ENCODE measurements at regions not wholly inside any gene's neighbourhood (a gene's known extent, or its start where the extent isn't known, plus 50 kb on each side); places are given as distances from the start of the nearest gene placed in this dataset.

- no peak for DNase-seq (ENCODE audit: low read depth in 4 of 4, low spot score in 3 of 4)
These were observed 422.4 kb downstream of the ADGRL2 start for GRCh38 chr1:82223091-82223490.

GRCh38 chr1:82221721-82222120 lies 421.0 kb downstream of the ADGRL2 start:
- no peak for DNase-seq (ENCODE audit: low read depth in 4 of 4, low spot score in 3 of 4)

- DNase-seq (ENCODE audit: low read depth in 4 of 4, low spot score in 3 of 4): no peak
These were observed 420.0 kb downstream of the ADGRL2 start for GRCh38 chr1:82220754-82221153.

GRCh38 chr1:82219841-82220240 lies 419.1 kb downstream of the ADGRL2 start:
- no peak for DNase-seq (ENCODE audit: low read depth in 4 of 4, low spot score in 3 of 4)

GRCh38 chr1:82218846-82219245 lies 418.1 kb downstream of the ADGRL2 start:
- DNase-seq (ENCODE audit: low read depth in 4 of 4, low spot score in 3 of 4): no peak

GRCh38 chr1:82215853-82216175 lies 415.1 kb downstream of the ADGRL2 start:
- DNase-seq (ENCODE audit: low read depth in 4 of 4, low spot score in 3 of 4): no peak

- no peak for DNase-seq (ENCODE audit: low read depth in 4 of 4, low spot score in 3 of 4)
These were observed 414.5 kb downstream of the ADGRL2 start for GRCh38 chr1:82215056-82215852.

- no peak for DNase-seq (ENCODE audit: low read depth in 4 of 4, low spot score in 3 of 4)
These were observed 413.9 kb downstream of the ADGRL2 start for GRCh38 chr1:82214606-82215005.

GRCh38 chr1:82197606-82198005 lies 396.9 kb downstream of the ADGRL2 start:
- DNase-seq (ENCODE audit: low read depth in 4 of 4, low spot score in 3 of 4): no peak

GRCh38 chr1:82195245-82195644 lies 394.5 kb downstream of the ADGRL2 start:
- no peak for DNase-seq (ENCODE audit: low read depth in 4 of 4, low spot score in 3 of 4)

GRCh38 chr1:82185084-82185483 lies 384.4 kb downstream of the ADGRL2 start:
- DNase-seq (ENCODE audit: low read depth in 4 of 4, low spot score in 3 of 4): no peak

- no peak for DNase-seq (ENCODE audit: low read depth in 4 of 4, low spot score in 3 of 4)
These were observed 381.1 kb downstream of the ADGRL2 start for GRCh38 chr1:82181846-82182245.

GRCh38 chr1:82179131-82179530 lies 378.4 kb downstream of the ADGRL2 start:
- no peak for DNase-seq (ENCODE audit: low read depth in 4 of 4, low spot score in 3 of 4)

GRCh38 chr1:82177192-82177591 lies 376.5 kb downstream of the ADGRL2 start:
- DNase-seq (ENCODE audit: low read depth in 4 of 4, low spot score in 3 of 4): no peak

- DNase-seq (ENCODE audit: low read depth in 4 of 4, low spot score in 3 of 4): no peak
These were observed 371.2 kb downstream of the ADGRL2 start for GRCh38 chr1:82171955-82172354.

- DNase-seq (ENCODE audit: low read depth in 4 of 4, low spot score in 3 of 4): no peak
These were observed 367.7 kb downstream of the ADGRL2 start for GRCh38 chr1:82168482-82168881.

- no peak for DNase-seq (ENCODE audit: low read depth in 4 of 4, low spot score in 3 of 4)
These were observed 364.6 kb downstream of the ADGRL2 start for GRCh38 chr1:82165304-82165703.

GRCh38 chr1:82162486-82163420 lies 362.0 kb downstream of the ADGRL2 start:
- no peak for DNase-seq (ENCODE audit: low read depth in 4 of 4, low spot score in 3 of 4)

- peak in 3 of 4 donors; percentile 10 to 27 (median 16) for DNase-seq (ENCODE audit: low read depth in 4 of 4, low spot score in 3 of 4)
These were observed 361.0 kb downstream of the ADGRL2 start for GRCh38 chr1:82161700-82162141.

GRCh38 chr1:82160903-82161302 lies 360.2 kb downstream of the ADGRL2 start:
- no peak for DNase-seq (ENCODE audit: low read depth in 4 of 4, low spot score in 3 of 4)

GRCh38 chr1:82160036-82160435 lies 359.3 kb downstream of the ADGRL2 start:
- DNase-seq (ENCODE audit: low read depth in 4 of 4, low spot score in 3 of 4): no peak

- no peak for DNase-seq (ENCODE audit: low read depth in 4 of 4, low spot score in 3 of 4)
These were observed 358.2 kb downstream of the ADGRL2 start for GRCh38 chr1:82158981-82159380.
